DOHH2 (cell line): ENCODE measurements at regions not wholly inside any gene's neighbourhood (a gene's known extent, or its start where the extent isn't known, plus 50 kb on each side); places are given as distances from the start of the nearest gene placed in this dataset.

Source experiments
- H3F3A ChIP-seq: fragments of 200-600 bp; sonication (generic), shearing (Covaris generic); 2 replicates; pipeline ENCODE4 v1.6.0; 2016; ENCODE audit warnings: antibody characterized with exemption, mild to moderate bottlenecking; ENCODE audit not compliant: control insufficient read depth, insufficient read depth
- H3K27ac ChIP-seq: fragments of 200-600 bp; sonication (generic); 2 replicates; pipeline ENCODE4 v1.5.1; 2014; ENCODE audit warnings: low read depth, mild to moderate bottlenecking, low read length, moderate library complexity
- H3K27me3 ChIP-seq: fragments of 200-600 bp; sonication (generic); 2 replicates; pipeline ENCODE4 v1.6.1; 2014; ENCODE audit warnings: mild to moderate bottlenecking, low read length, mixed read lengths; ENCODE audit not compliant: control insufficient read depth
- H3K36me3 ChIP-seq: fragments of 200-600 bp; sonication (generic); 2 replicates; pipeline ENCODE4 v1.6.1; 2014; ENCODE audit warnings: mild to moderate bottlenecking, low read length, moderate library complexity, mixed read lengths; ENCODE audit not compliant: control insufficient read depth
- H3K4me1 ChIP-seq: fragments of 200-600 bp; sonication (generic); 2 replicates; pipeline ENCODE4 v1.6.1; 2014; ENCODE audit warnings: mild to moderate bottlenecking, low read length, mixed read lengths; ENCODE audit not compliant: control insufficient read depth
- H3K4me2 ChIP-seq: fragments of 200-600 bp; sonication (generic); 2 replicates; pipeline ENCODE4 v1.6.0; 2014; ENCODE audit warnings: mild to moderate bottlenecking, low read length, moderate library complexity
- H3K4me3 ChIP-seq: fragments of 200-600 bp; sonication (generic); 2 replicates; pipeline ENCODE4 v1.5.1; 2014; ENCODE audit warnings: mild to moderate bottlenecking, low read length, mixed read lengths
- H3K79me2 ChIP-seq: fragments of 200-600 bp; sonication (generic); 2 replicates; pipeline ENCODE4 v1.6.1; 2014; ENCODE audit warnings: mild to moderate bottlenecking, low read length, mixed read lengths; ENCODE audit not compliant: control insufficient read depth
- H3K9me2 ChIP-seq: fragments of 200-600 bp; sonication (generic); replicated peaks from 2 replicates; pipeline ENCODE4 v1.6.1; 2014; ENCODE audit warnings: mild to moderate bottlenecking, low read length, mixed read lengths; ENCODE audit not compliant: control insufficient read depth
- H3K9me3 ChIP-seq: fragments of 200-600 bp; sonication (generic); 2 replicates; pipeline ENCODE4 v1.6.1; 2014; ENCODE audit warnings: antibody characterized with exemption, low read length, mixed read lengths; ENCODE audit not compliant: control insufficient read depth, insufficient read depth
- H4K20me1 ChIP-seq: fragments of 200-600 bp; sonication (generic); 2 replicates; pipeline ENCODE4 v1.6.0; 2014; ENCODE audit warnings: low read depth, mild to moderate bottlenecking, antibody characterized with exemption, low read length, moderate library complexity; ENCODE audit not compliant: control insufficient read depth, insufficient read depth
- CTCF ChIP-seq: fragments of 200-600 bp; sonication (generic); IDR thresholded peaks from one replicate; pipeline ENCODE4 v1.5.1; 2014; ENCODE audit warnings: antibody characterized with exemption, mild to moderate bottlenecking, low read depth, low read length; ENCODE audit not compliant: poor library complexity, severe bottlenecking
- EZH2phosphoT487 ChIP-seq: fragments of 200-600 bp; sonication (generic); IDR thresholded peaks from 2 replicates; pipeline ENCODE4 v1.6.1; 2017; ENCODE audit warnings: borderline replicate concordance, mild to moderate bottlenecking, antibody characterized with exemption, low read length, moderate library complexity, mixed read lengths

GRCh38 chr4:110902500-110902899 lies 279.6 kb upstream of the PITX2 start:
- Histone ChIP-seq H3K36me3 (no peaks in the 10 kb centered on the region), H3K27ac (no peak overlapping the region), H3K4me1 (peaks cover 22% of the 10 kb centered on the region), H3K27me3 (no peaks in the 10 kb centered on the region), H3K4me3 (no peak overlapping the region), H3F3A (no peaks in the 10 kb centered on the region), H3K9me2 (no peaks in the 10 kb centered on the region), H4K20me1 (no peaks in the 10 kb centered on the region), H3K4me2 (no peak overlapping the region), H3K79me2 (no peaks in the 10 kb centered on the region), H3K9me3 (no peaks in the 10 kb centered on the region)
- TF ChIP-seq CTCF: no peak
- no peak for TF ChIP-seq EZH2phosphoT487

GRCh38 chr4:110904435-110905065 lies 281.7 kb upstream of the PITX2 start:
- TF ChIP-seq CTCF: no peak
- no peak for TF ChIP-seq EZH2phosphoT487
- H3K9me2 ChIP-seq: no peaks in the 10 kb centered on the region
- no peaks in the 10 kb centered on the region for H3K9me3 ChIP-seq
- no peaks in the 10 kb centered on the region for H3K36me3 ChIP-seq
- H3K27ac ChIP-seq: no peak overlapping the region
- H3K27me3 ChIP-seq: no peaks in the 10 kb centered on the region
- no peak overlapping the region for H3K4me2 ChIP-seq
- no peaks in the 10 kb centered on the region for H3F3A ChIP-seq
- no peaks in the 10 kb centered on the region for H3K79me2 ChIP-seq
- H4K20me1 ChIP-seq: no peaks in the 10 kb centered on the region
- H3K4me1 ChIP-seq: peaks cover 9% of the 10 kb centered on the region
- no peak overlapping the region for H3K4me3 ChIP-seq

GRCh38 chr4:110905367-110905766 lies 282.5 kb upstream of the PITX2 start:
- Histone ChIP-seq H3K9me3 (no peaks in the 10 kb centered on the region), H3K4me2 (no peak overlapping the region), H4K20me1 (no peaks in the 10 kb centered on the region), H3K36me3 (no peaks in the 10 kb centered on the region), H3K27ac (no peak overlapping the region), H3K9me2 (no peaks in the 10 kb centered on the region), H3F3A (no peaks in the 10 kb centered on the region), H3K79me2 (no peaks in the 10 kb centered on the region), H3K4me1 (peaks cover under 1% of the 10 kb centered on the region), H3K27me3 (no peaks in the 10 kb centered on the region), H3K4me3 (no peak overlapping the region)
- no peak for TF ChIP-seq CTCF
- TF ChIP-seq EZH2phosphoT487: no peak
